Activated CD4-positive, alpha-beta memory T cell treated with anti-CD3 and anti-CD28 coated beads for 36 hours (primary cell): ENCODE measurements at regions not wholly inside any gene's neighbourhood (a gene's known extent, or its start where the extent isn't known, plus 50 kb on each side); places are given as distances from the start of the nearest gene placed in this dataset.

ENCODE experiments used
- CTCF ChIA-PET: fragments of 350-600 bp; sonication (Branson Sonifier 250); formaldehyde crosslinking; loops from one replicate; lab custom pipeline; 2021; ENCODE audit warnings: antibody characterized with exemption, inconsistent platforms; lab: Charles Lee
- POLR2A ChIA-PET: fragments of 350-600 bp; sonication (Branson Sonifier 250); formaldehyde crosslinking; loops from one replicate; lab custom pipeline; 2021; ENCODE audit warnings: antibody characterized with exemption; lab: Charles Lee
- DNase-seq: peaks from one replicate; pipeline ENCODE4 v3.0.0-alpha.2; 2020
- H3K27ac Mint-ChIP-seq: one replicate; pipeline ENCODE4 v1.8.0; 2021; ENCODE audit warnings: mixed read lengths
- H3K27me3 Mint-ChIP-seq: one replicate; pipeline ENCODE4 v1.8.0; 2021; ENCODE audit warnings: mixed read lengths
- H3K36me3 Mint-ChIP-seq: one replicate; pipeline ENCODE4 v1.8.0; 2021; ENCODE audit warnings: mixed read lengths
- H3K4me1 Mint-ChIP-seq: one replicate; pipeline ENCODE4 v1.8.0; 2021; ENCODE audit warnings: low read depth, mixed read lengths
- H3K4me3 Mint-ChIP-seq: one replicate; pipeline ENCODE4 v1.8.0; 2021; ENCODE audit warnings: mild to moderate bottlenecking, mixed read lengths
- H3K9me3 Mint-ChIP-seq: one replicate; pipeline ENCODE4 v1.8.0; 2021; ENCODE audit warnings: mixed read lengths
- intact Hi-C: fragments of 100-400 bp; cut with micrococcal nuclease; formaldehyde crosslinking; loops from one replicate; pipeline ENCODE4 v1.15.1; 2023

DNA sequence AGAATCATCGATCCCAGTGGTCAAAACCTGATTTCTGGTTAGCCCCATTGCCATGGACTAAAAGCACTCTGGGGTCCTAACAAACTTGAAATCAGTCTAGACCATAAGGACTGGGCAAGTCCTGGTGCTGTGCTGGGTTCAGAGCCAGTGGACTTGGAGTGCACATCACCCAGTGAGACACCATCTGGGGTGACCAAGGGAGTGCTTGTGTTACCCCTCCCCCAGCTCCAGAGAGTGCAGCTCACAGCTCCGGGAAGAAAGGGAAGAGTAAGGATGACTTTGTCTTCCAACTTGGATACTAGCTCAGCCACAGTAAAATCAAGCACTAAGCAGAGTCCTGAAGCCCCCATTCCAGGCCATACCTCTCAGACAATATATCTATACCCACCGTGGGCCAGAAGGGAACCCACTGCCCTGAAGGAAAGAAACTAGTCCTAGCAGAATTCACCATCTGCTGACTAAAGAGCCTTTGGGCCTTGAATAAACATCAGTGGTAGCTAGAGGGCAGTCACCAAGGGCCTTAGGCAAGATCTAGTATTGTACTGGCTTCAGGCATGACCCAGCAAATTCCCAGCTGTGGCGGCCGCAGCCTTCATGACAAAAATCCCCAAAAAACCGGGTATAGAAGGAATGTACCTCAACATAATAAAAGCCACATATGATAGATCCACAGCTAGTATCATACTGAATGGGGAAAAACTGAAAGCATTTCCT lies 153.5 kb upstream of the OGFRL1 start:
- Mint-ChIP-seq H3K4me3 (no peak overlapping the region), H3K27ac (no peak overlapping the region), H3K4me1 (no peaks in the 10 kb centered on the region), H3K9me3 (no peaks in the 10 kb centered on the region), H3K27me3 (peaks cover 1% of the 10 kb centered on the region), H3K36me3 (no peaks in the 10 kb centered on the region)
- ChIA-PET POLR2A (no interaction called here), CTCF (no interaction called here)
- no peak for DNase-seq
- intact Hi-C loops: no loop called here

DNA sequence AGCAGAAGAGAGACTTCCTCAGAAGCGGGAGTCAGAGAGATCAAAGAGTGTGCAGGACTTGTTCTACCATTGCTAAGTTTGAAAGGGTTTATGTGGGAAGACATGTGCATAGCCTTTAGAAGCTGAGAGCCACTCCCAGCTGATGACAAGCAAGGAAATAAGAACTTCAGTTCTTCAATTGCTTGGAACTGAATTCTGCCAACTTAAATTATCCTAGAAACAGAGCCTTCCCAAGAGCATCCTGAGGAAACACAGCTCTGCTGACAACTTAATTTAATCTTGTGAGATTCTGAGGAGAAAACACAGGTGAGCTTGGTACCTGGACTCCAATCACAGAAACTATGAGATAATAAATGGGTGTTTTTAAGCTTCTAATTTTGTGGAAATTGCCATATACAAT lies 150.6 kb upstream of the OGFRL1 start:
- Mint-ChIP-seq H3K27ac (no peak overlapping the region), H3K4me1 (no peaks in the 10 kb centered on the region), H3K27me3 (peaks cover 1% of the 10 kb centered on the region), H3K9me3 (peaks cover 4% of the 10 kb centered on the region), H3K36me3 (no peaks in the 10 kb centered on the region), H3K4me3 (no peak overlapping the region)
- DNase-seq: no peak
- intact Hi-C loops: no loop called here
- ChIA-PET POLR2A (no interaction called here), CTCF (no interaction called here)

DNA sequence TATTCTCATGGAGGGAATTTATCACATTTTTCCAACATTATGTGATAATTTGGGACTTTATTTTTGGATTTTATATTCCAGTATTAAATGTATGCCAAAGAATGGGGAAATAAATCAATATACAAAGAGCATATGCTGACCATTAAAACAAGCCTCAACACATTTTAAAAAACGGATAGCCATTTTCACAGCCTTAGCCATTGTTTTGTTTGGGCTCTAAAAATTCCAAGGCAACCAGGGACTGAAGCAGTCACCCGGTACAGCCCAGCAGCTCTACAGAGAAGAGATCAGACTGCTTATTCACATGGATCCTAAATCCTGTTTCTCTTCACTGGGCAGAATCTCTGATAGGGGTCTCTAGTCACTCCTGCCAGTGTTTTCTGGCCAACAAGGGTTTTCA lies 150.2 kb upstream of the OGFRL1 start:
- Mint-ChIP-seq H3K27ac (no peak overlapping the region), H3K9me3 (peaks cover 4% of the 10 kb centered on the region), H3K27me3 (peaks cover 1% of the 10 kb centered on the region), H3K36me3 (no peaks in the 10 kb centered on the region), H3K4me1 (no peaks in the 10 kb centered on the region), H3K4me3 (no peak overlapping the region)
- POLR2A ChIA-PET: no interaction called here
- intact Hi-C loops: no loop called here
- DNase-seq: no peak
- CTCF ChIA-PET: no interaction called here

DNA sequence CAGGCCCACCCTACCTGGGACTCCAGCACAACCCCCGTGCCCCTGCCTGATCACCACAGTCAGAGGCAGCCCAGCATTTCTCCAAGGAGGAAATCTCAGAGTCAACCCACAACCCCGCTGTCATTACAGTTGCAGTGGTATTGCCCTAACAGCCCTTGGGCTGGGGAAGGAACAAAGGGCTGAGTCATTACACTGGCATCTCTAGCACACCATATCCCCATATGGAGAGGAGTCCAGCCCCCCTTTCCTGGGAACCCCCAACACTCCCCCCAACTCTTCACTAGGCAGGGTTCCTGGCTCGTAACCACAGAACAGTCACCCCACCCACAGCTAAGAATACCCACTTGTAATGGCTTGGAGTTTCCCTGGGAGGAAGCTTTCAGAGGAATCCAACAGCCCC lies 149.4 kb upstream of the OGFRL1 start:
- ChIA-PET CTCF (no interaction called here), POLR2A (no interaction called here)
- Mint-ChIP-seq H3K4me1 (no peaks in the 10 kb centered on the region), H3K9me3 (peaks cover 4% of the 10 kb centered on the region), H3K36me3 (no peaks in the 10 kb centered on the region), H3K27me3 (no peaks in the 10 kb centered on the region), H3K27ac (no peak overlapping the region), H3K4me3 (no peak overlapping the region)
- no peak for DNase-seq
- intact Hi-C loops: no loop called here

DNA sequence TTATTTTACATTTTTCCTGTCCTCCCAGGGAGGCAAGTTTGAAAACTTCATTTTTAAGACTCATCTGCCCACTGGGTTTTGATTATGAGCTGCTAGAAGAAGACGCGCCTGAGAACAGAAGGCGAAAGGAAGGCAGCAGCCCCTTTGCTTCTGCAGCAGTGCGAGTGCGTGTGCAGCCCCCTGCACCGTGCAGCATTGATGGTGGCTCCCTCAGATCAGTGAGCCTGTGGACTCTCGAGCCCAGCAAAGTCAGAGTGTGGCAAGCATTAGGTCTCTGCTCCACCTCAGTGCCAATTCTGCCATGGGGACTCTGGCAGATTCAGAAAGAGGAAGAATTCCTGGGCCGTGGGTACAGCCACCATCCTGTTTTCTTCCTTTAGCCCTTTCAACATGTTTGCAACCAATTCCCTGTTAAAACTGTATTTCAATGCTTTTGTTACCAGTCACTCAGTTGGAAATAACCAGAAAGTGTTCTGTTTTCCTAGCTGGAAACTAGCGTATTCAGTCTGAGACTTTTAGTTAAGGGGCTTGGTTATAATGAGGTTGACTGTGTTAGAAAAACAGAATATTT lies 134.8 kb upstream of the OGFRL1 start:
- no peaks in the 10 kb centered on the region for H3K4me1 Mint-ChIP-seq
- H3K9me3 Mint-ChIP-seq: no peaks in the 10 kb centered on the region
- no peaks in the 10 kb centered on the region for H3K27me3 Mint-ChIP-seq
- H3K4me3 Mint-ChIP-seq: no peak overlapping the region
- POLR2A ChIA-PET: no interaction called here
- intact Hi-C loops: no loop called here
- H3K27ac Mint-ChIP-seq: no peak overlapping the region
- DNase-seq: no peak
- CTCF ChIA-PET: no interaction called here
- no peaks in the 10 kb centered on the region for H3K36me3 Mint-ChIP-seq

DNA sequence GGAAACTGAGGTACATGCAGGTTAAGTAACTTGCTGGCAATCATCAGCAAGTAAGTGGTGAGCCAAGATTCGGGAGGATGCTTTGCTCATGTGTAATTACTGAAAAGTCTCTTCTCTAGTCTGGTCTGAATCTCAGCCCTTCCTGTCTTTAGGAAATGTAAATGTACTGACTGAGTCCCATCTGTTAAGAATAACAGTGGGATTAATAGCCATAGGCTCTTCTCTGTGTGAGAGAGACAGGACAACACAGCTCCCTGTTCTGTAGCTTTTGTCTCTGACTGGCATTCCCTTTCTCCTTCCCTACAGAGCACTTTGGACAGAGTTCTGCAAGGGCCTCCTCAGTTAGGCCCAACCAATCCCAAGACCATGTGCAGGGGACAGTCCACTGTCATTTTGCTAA lies 131.3 kb upstream of the OGFRL1 start:
- ChIA-PET CTCF (no interaction called here), POLR2A (no interaction called here)
- Mint-ChIP-seq H3K4me3 (no peak overlapping the region), H3K4me1 (no peaks in the 10 kb centered on the region), H3K27me3 (peaks cover 1% of the 10 kb centered on the region), H3K9me3 (no peaks in the 10 kb centered on the region), H3K36me3 (no peaks in the 10 kb centered on the region), H3K27ac (no peak overlapping the region)
- no peak for DNase-seq
- intact Hi-C loops: no loop called here

DNA sequence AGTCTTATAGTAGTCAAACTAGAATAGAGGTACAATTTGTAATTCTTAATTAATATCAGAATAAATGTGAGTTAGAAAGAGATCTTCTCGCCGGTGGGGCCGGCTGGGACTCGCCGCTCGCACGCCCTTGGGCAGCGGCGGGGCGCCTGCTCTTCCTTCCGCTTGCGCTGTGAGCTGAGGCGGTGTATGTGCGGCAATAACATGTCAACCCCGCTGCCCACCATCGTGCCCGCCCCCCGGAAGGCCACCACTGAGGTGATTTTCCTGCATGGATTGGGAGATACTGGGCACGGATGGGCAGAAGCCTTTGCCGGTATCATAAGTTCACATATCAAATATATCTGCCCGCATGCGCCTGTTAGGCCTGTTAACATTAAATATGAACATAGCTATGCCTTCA lies 123.7 kb upstream of the OGFRL1 start:
- intact Hi-C loops: no loop called here

DNA sequence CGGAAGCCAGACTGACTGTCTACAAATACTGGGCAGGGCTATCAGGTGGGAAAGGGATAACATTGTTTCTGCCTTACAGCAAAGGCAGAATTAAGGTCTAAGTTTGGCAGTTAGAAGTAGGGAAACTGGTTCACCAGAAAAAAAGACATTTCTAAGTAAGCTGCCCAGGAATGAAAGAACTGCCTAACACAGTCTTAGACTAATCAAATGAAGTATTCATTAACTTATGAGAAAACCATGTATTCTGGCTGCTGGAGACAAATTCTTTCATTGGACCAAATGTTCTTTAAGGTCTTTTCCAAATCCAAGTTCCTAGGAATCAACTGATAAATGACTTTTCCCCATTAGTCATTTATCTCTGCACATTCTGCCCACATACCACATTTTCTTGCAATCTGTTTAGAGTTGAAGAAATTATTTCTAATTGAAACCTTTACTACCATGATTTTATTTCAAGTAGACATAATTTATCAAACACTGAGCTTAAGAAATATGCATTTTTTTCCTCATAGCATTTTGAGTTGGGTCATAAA lies 120.3 kb upstream of the OGFRL1 start:
- ChIA-PET POLR2A (no interaction called here), CTCF (no interaction called here)
- Mint-ChIP-seq H3K4me3 (no peak overlapping the region), H3K9me3 (no peaks in the 10 kb centered on the region), H3K36me3 (no peaks in the 10 kb centered on the region), H3K27ac (no peak overlapping the region), H3K4me1 (no peaks in the 10 kb centered on the region), H3K27me3 (peaks cover under 1% of the 10 kb centered on the region)
- no peak for DNase-seq
- intact Hi-C loops: no loop called here

More for the DNA sequence above, 123.7 kb upstream of the OGFRL1 start:
- Mint-ChIP-seq H3K36me3 (no peaks in the 10 kb centered on the region), H3K27ac (no peak overlapping the region), H3K4me1 (no peaks in the 10 kb centered on the region), H3K27me3 (peaks cover 1% of the 10 kb centered on the region), H3K4me3 (no peak overlapping the region), H3K9me3 (no peaks in the 10 kb centered on the region)
- CTCF ChIA-PET: no interaction called here
- POLR2A ChIA-PET: no interaction called here
- DNase-seq: no peak

DNA sequence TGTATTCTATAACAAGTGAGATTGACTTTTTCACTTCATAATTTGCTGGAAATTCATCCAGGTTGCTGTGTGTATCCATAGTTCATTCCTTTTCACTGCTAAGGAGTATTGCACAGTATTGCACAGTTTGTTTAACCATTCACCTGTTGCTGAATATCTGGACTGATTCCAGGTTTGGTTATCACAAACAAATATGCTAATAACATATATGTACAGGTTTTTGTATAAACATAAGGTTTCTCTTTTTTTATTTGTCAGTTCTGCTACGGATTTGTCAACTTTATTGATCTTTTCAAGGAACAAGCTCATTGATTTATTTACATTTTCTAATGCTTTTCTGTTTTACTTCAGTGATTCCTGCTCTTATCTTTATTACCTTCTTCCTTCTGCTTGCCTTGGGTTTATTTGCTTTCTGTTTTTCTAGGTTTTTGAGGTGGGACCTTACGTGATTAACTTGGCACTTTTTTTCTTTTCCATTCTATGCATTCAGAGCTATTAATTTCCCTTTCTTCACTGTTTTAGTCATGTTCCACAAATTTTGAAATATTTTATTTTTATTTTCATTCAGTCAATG lies 117.0 kb upstream of the OGFRL1 start:
- Mint-ChIP-seq H3K36me3 (no peaks in the 10 kb centered on the region), H3K4me1 (no peaks in the 10 kb centered on the region), H3K27ac (no peak overlapping the region), H3K4me3 (no peak overlapping the region), H3K9me3 (no peaks in the 10 kb centered on the region), H3K27me3 (peaks cover 4% of the 10 kb centered on the region)
- CTCF ChIA-PET: no interaction called here
- no peak for DNase-seq
- POLR2A ChIA-PET: no interaction called here
- intact Hi-C loops: no loop called here

DNA sequence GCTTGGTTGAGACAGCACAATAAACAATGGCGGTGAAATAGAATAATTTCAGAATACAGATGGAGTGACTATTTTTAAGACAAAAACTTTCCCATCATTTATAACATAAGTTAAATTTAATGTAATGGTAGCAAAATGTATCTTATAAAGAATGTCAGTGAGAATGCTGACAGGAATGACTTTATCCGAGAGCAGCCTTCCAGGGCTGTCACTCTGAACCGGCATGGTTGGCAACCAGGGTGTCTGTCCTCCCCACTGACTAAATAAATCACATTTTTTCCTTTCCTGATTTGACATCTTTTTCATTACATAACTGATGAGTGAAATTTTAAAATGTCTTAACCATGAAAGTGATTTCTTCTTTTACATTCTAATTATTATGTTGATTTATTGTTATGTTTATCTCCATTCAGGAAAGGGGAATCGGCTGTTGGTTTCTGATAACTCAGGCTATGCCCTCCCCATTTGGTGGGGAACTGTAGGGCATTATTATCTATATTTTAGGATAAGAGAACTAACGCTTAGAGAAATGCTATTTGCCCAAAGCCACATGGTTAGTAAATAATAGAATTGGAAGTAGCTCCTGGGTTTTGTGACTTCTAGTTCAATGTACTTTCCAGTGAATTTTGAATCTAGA lies 109.2 kb upstream of the OGFRL1 start:
- Mint-ChIP-seq H3K27me3 (peaks cover 15% of the 10 kb centered on the region), H3K27ac (no peak overlapping the region), H3K9me3 (no peaks in the 10 kb centered on the region), H3K4me3 (no peak overlapping the region), H3K36me3 (no peaks in the 10 kb centered on the region), H3K4me1 (no peaks in the 10 kb centered on the region)
- intact Hi-C loops: no loop called here
- CTCF ChIA-PET: no interaction called here
- POLR2A ChIA-PET: no interaction called here
- no peak for DNase-seq

DNA sequence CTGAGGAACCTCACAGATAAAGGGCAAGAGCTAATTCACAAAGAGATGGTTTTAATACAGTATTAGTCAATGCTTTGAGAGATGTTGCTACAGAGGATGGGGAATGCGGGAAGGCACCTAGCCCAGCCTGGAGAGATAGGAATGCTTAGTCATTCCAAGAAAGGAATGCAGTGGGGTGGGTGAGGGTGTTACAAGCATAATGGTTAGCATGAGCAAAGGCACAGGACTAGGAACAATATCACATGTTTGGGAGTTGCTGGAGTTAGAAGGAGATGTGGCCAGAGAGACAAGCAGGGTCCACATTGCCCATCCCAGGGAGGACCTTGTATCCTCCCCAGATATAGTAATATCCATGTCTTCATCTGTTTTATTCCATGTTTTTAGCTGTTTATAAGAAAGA lies 107.0 kb upstream of the OGFRL1 start:
- Mint-ChIP-seq H3K27me3 (peaks cover 14% of the 10 kb centered on the region), H3K9me3 (no peaks in the 10 kb centered on the region), H3K36me3 (no peaks in the 10 kb centered on the region), H3K4me3 (no peak overlapping the region), H3K4me1 (no peaks in the 10 kb centered on the region), H3K27ac (no peak overlapping the region)
- no peak for DNase-seq
- intact Hi-C loops: no loop called here
- POLR2A ChIA-PET: no interaction called here
- CTCF ChIA-PET: no interaction called here

DNA sequence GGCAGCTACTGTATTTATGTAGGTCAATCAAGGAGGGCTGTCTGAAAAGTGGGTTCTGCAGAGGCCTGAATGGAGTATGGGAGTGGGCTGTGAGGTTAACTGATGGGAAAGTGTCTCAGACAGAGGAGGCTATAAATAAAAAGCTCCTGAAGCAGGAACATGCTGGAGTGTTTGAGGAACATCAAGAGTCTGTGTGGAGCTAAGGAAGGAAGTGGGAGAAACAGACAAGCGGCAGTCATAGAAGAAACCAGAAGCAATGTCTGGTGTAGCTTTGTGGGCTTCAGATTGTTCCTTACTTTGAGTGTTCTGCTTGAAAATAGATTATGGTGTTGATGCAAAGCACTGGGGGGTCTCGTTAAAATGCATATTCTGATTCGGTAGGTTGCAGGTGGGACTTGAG lies 101.5 kb upstream of the OGFRL1 start:
- no peaks in the 10 kb centered on the region for H3K36me3 Mint-ChIP-seq
- no peak overlapping the region for H3K4me3 Mint-ChIP-seq
- no peaks in the 10 kb centered on the region for H3K9me3 Mint-ChIP-seq
- peaks cover under 1% of the 10 kb centered on the region for H3K27me3 Mint-ChIP-seq
- no peak for DNase-seq
- no peak overlapping the region for H3K27ac Mint-ChIP-seq
- intact Hi-C loops: no loop called here
- ChIA-PET CTCF (no interaction called here), POLR2A (no interaction called here)
- no peaks in the 10 kb centered on the region for H3K4me1 Mint-ChIP-seq
